Subcutaneous abdominal adipose tissue (tissue), 5 donors: ENCODE measurements at regions not wholly inside any gene's neighbourhood (a gene's known extent, or its start where the extent isn't known, plus 50 kb on each side); places are given as distances from the start of the nearest gene placed in this dataset.

ENCODE experiments used
- H3K27ac ChIP-seq: one replicate; pipeline ENCODE4 v1.7.0; 2013; ENCODE audit warnings: low read depth, mild to moderate bottlenecking, inconsistent platforms, low read length, moderate library complexity
- H3K27me3 ChIP-seq, 5 donors: one replicate each; pipeline ENCODE4 v1.7.0; 2013; ENCODE audit warnings: low read length in 5 of 5, inconsistent platforms in 1 of 5; ENCODE audit not compliant: control insufficient read depth in 5 of 5, insufficient read depth in 4 of 5
- H3K36me3 ChIP-seq, 5 donors: one replicate each; pipeline ENCODE4 v1.7.0; 2013; ENCODE audit warnings: low read length in 5 of 5; ENCODE audit not compliant: control insufficient read depth in 5 of 5, insufficient read depth in 5 of 5
- H3K4me1 ChIP-seq, 5 donors: one replicate each; pipeline ENCODE4 v1.7.0; 2013; ENCODE audit warnings: low read length in 5 of 5, mild to moderate bottlenecking in 3 of 5, moderate library complexity in 1 of 5; ENCODE audit not compliant: control insufficient read depth in 5 of 5, insufficient read depth in 5 of 5
- H3K4me3 ChIP-seq, 5 donors: one replicate each; pipeline ENCODE4 v1.7.0; 2013; ENCODE audit warnings: low read length in 5 of 5, low read depth in 1 of 5
- H3K9ac ChIP-seq, 5 donors: one replicate each; pipeline ENCODE4 v1.7.0; 2013; ENCODE audit warnings: low read length in 5 of 5, mild to moderate bottlenecking in 4 of 5, moderate library complexity in 3 of 5
- H3K9me3 ChIP-seq, 5 donors: one replicate each; pipeline ENCODE4 v1.7.0; 2013; ENCODE audit warnings: low read length in 5 of 5; ENCODE audit not compliant: control insufficient read depth in 5 of 5
- donor health status: healthy.
- donor health status: healthy.
- donor health status: healthy.
- donor health status: healthy.
- donor health status: healthy.

GRCh38 chr5:162456086-162456485 lies 388.5 kb downstream of the GABRG2 start:
- H3K27me3 ChIP-seq, result no peaks in the 10 kb centered on the region
- H3K4me1 ChIP-seq, result no peaks in the 10 kb centered on the region
- no peak overlapping the region for H3K27ac ChIP-seq
- no peak overlapping the region for H3K4me3 ChIP-seq
- H3K9me3 ChIP-seq, result peaks cover 2 to 20% (median 13%) of the 10 kb centered on the region in 5 donors
- no peaks in the 10 kb centered on the region for H3K36me3 ChIP-seq
- no peak overlapping the region for H3K9ac ChIP-seq

- Histone ChIP-seq H3K9ac (no peak overlapping the region), H3K27ac (no peak overlapping the region), H3K4me3 (no peak overlapping the region), H3K4me1 (peaks cover 0 to 11% (median 0%) of the 10 kb centered on the region in 5 donors), H3K9me3 (no peaks in the 10 kb centered on the region), H3K36me3 (no peaks in the 10 kb centered on the region), H3K27me3 (no peaks in the 10 kb centered on the region)
These were observed 398.4 kb downstream of the GABRG2 start for GRCh38 chr5:162466011-162466410.

GRCh38 chr5:162473041-162473714 lies 405.6 kb downstream of the GABRG2 start:
- no peaks in the 10 kb centered on the region for H3K27me3 ChIP-seq
- H3K4me1 ChIP-seq, result no peaks in the 10 kb centered on the region
- peaks cover 0 to 2% (median 0%) of the 10 kb centered on the region in 5 donors for H3K9me3 ChIP-seq
- H3K9ac ChIP-seq, result no peak overlapping the region
- H3K4me3 ChIP-seq, result no peak overlapping the region
- H3K27ac ChIP-seq, result no peak overlapping the region
- H3K36me3 ChIP-seq, result no peaks in the 10 kb centered on the region

GRCh38 chr5:162474239-162474638 lies 406.7 kb downstream of the GABRG2 start:
- no peaks in the 10 kb centered on the region for H3K27me3 ChIP-seq
- no peaks in the 10 kb centered on the region for H3K4me1 ChIP-seq
- H3K27ac ChIP-seq, result no peak overlapping the region
- no peak overlapping the region for H3K9ac ChIP-seq
- H3K4me3 ChIP-seq, result no peak overlapping the region
- H3K36me3 ChIP-seq, result no peaks in the 10 kb centered on the region
- peaks cover 0 to 2% (median 0%) of the 10 kb centered on the region in 5 donors for H3K9me3 ChIP-seq

- Histone ChIP-seq H3K27ac (no peak overlapping the region), H3K36me3 (no peaks in the 10 kb centered on the region), H3K27me3 (no peaks in the 10 kb centered on the region), H3K9me3 (peaks cover 0 to 2% (median 0%) of the 10 kb centered on the region in 5 donors), H3K4me1 (no peaks in the 10 kb centered on the region), H3K4me3 (no peak overlapping the region), H3K9ac (no peak overlapping the region)
These were observed 416.5 kb downstream of the GABRG2 start for GRCh38 chr5:162484095-162484494.

- no peak overlapping the region for H3K27ac ChIP-seq
- no peaks in the 10 kb centered on the region for H3K27me3 ChIP-seq
- H3K36me3 ChIP-seq, result no peaks in the 10 kb centered on the region
- no peak overlapping the region for H3K4me3 ChIP-seq
- H3K9me3 ChIP-seq, result peaks cover 0 to under 1% (median 0%) of the 10 kb centered on the region in 5 donors
- H3K4me1 ChIP-seq, result no peaks in the 10 kb centered on the region
- no peak overlapping the region for H3K9ac ChIP-seq
These were observed 417.4 kb downstream of the GABRG2 start for GRCh38 chr5:162484986-162485385.

GRCh38 chr5:162485666-162486292 lies 418.2 kb downstream of the GABRG2 start:
- no peaks in the 10 kb centered on the region for H3K27me3 ChIP-seq
- H3K4me1 ChIP-seq, result no peaks in the 10 kb centered on the region
- H3K27ac ChIP-seq, result no peak overlapping the region
- no peak overlapping the region for H3K4me3 ChIP-seq
- no peaks in the 10 kb centered on the region for H3K36me3 ChIP-seq
- no peak overlapping the region for H3K9ac ChIP-seq
- no peaks in the 10 kb centered on the region for H3K9me3 ChIP-seq

GRCh38 chr5:162487528-162488525 lies 420.3 kb downstream of the GABRG2 start:
- Histone ChIP-seq H3K27ac (no peak overlapping the region), H3K9me3 (no peaks in the 10 kb centered on the region), H3K36me3 (no peaks in the 10 kb centered on the region), H3K9ac (no peak overlapping the region), H3K4me1 (no peaks in the 10 kb centered on the region), H3K27me3 (no peaks in the 10 kb centered on the region), H3K4me3 (no peak overlapping the region)

- Histone ChIP-seq H3K9ac (no peak overlapping the region), H3K36me3 (no peaks in the 10 kb centered on the region), H3K4me3 (no peak overlapping the region), H3K27ac (no peak overlapping the region), H3K4me1 (no peaks in the 10 kb centered on the region), H3K27me3 (no peaks in the 10 kb centered on the region), H3K9me3 (no peaks in the 10 kb centered on the region)
These were observed 428.7 kb downstream of the GABRG2 start for GRCh38 chr5:162496100-162496808.
